ENCODE measurements at regions not wholly inside any gene's neighbourhood (a gene's known extent, or its start where the extent isn't known, plus 50 kb on each side); places are given as distances from the start of the nearest gene placed in this dataset.

DNA sequence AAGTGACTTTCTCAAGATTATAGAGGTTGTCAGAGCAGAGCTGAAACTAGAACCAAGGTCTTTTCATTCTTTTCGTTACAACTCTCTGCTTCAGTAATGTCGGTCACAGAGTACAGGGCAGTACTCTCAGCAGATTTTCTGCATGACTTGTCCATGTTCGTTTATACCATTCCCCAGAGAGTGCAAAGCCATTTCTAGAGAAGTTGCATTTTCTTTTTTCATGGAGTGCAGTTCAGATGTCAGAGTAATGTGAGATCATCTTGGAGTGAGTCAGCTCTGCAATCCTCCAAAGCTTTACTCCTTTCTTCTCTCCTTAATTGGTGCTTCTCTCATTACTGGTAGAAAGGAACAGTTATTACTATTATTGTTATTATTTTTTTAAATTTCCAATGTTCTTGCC, 115.6 kb upstream of the B3GAT2 start:
- no peak for DNase-seq (ENCODE audit: low read depth)
- in situ Hi-C loops (cut with HindIII; ENCODE audit: low sequenced_read_pairs), result no loop called here
- TF ChIP-seq CTCF (IDR thresholded peaks at IDR 0.05; ENCODE audit: low read depth, low read length, missing control alignments), result no peak
- H3K4me3 ChIP-seq (ENCODE audit: low read depth, low read length), result no peak overlapping the region

GRCh38 chr6:71077655-71078054, 120.8 kb upstream of the B3GAT2 start:
- in situ Hi-C loops (cut with HindIII; ENCODE audit: low sequenced_read_pairs), result no loop called here
- no peak for TF ChIP-seq CTCF (IDR thresholded peaks at IDR 0.05; ENCODE audit: low read depth, low read length, missing control alignments)
- no peak for DNase-seq (ENCODE audit: low read depth)
- H3K4me3 ChIP-seq (ENCODE audit: low read depth, low read length), result no peak overlapping the region

DNA sequence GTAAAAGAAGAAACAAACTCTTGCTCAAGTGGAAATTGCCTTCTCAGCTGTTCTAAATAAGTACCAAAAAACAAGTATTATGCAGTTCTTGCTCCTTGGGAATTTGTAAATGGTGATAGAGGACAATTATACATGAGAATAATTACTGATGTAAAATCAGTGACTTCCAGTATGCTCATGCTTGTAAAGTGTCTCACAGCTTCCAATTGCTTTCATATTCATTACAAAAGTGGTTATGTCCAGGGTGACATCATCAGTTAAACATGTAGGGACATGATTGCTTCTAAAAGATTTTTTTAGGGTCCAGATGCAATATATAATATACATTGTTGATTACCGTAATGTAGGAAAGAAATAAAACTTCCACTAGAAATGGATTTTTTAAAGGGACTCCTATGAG, 122.8 kb upstream of the B3GAT2 start:
- no peak for TF ChIP-seq CTCF (IDR thresholded peaks at IDR 0.05; ENCODE audit: low read depth, low read length, missing control alignments)
- no peak for DNase-seq (ENCODE audit: low read depth)
- in situ Hi-C loops (cut with HindIII; ENCODE audit: low sequenced_read_pairs), result no loop called here
- no peak overlapping the region for H3K4me3 ChIP-seq (ENCODE audit: low read depth, low read length)

DNA sequence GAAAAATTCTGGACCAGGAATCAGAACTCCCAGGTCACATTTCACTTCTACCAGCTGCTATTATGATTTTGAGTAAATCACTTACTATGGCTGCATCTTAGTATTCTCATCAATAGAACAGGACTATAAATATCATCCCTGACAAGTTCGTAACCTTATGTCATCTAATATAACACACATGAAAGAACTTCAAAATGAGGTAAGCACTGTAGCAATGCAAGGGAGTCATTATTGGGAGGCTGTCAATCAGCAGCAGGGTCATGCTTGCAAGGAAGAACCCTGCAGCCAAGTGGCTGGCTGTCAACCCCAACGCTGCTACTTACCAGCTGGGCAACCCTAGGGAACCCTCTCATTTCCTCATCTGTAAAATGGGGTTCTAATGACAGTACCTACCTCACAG, 123.3 kb upstream of the B3GAT2 start:
- in situ Hi-C loops (cut with HindIII; ENCODE audit: low sequenced_read_pairs), result no loop called here
- no peak for TF ChIP-seq CTCF (IDR thresholded peaks at IDR 0.05; ENCODE audit: low read depth, low read length, missing control alignments)
- H3K4me3 ChIP-seq (ENCODE audit: low read depth, low read length), result no peak overlapping the region
- no peak for DNase-seq (ENCODE audit: low read depth)

DNA sequence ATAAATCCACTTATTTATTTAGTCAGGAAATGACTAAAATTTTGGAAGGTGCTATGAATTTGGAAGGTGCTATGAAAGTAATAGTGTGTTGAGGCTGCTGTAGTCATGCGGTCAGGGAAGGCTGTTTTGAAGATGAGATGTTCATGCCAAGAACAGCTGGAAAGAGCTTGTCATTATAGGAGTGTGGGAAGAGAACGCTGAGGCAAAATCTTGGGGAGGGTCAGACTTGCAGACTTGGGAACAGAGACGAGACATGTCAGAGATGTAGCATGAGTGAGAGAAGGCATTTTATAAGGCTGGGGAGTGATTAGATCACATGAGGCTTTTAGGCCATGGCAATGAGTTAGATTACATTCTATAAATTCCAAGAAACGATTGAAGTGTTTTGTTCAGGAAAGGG, 124.0 kb upstream of the B3GAT2 start:
- TF ChIP-seq CTCF (IDR thresholded peaks at IDR 0.05; ENCODE audit: low read depth, low read length, missing control alignments), result no peak
- no peak overlapping the region for H3K4me3 ChIP-seq (ENCODE audit: low read depth, low read length)
- DNase-seq (ENCODE audit: low read depth), result peak; percentile 60
- in situ Hi-C loops (cut with HindIII; ENCODE audit: low sequenced_read_pairs), result no loop called here

DNA sequence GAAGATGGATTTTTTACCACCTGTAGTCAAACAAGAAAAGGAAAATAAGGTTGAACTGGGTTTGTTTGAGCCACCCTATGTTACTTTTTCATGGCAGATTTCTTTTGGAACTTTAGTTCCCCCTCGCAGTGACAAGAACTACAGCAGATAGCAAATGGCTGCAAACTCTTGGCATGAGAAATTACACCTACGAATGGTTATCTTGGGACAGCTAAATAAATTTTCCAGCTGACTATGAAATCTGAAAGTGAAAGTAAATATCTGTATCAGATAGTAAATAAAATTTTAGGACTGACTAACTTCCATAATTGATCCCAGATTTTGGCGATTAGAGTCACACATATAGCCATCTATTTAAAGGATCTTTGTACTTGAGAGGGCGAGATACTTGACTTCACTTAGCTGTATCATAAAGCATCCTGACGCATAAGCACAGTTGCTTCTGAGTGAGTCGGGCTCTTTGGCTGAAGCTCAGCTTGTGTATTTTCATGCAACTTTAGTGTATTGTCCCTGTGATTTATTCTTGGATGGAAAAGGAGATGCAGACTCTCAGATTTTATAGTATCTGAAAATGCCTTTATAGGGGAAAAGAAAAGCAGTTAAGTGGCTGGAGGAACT, 125.3 kb upstream of the B3GAT2 start:
- in situ Hi-C loops (cut with HindIII; ENCODE audit: low sequenced_read_pairs), result no loop called here
- H3K4me3 ChIP-seq (ENCODE audit: low read depth, low read length), result no peak overlapping the region
- TF ChIP-seq CTCF (IDR thresholded peaks at IDR 0.05; ENCODE audit: low read depth, low read length, missing control alignments), result no peak
- no peak for DNase-seq (ENCODE audit: low read depth)

Data from astrocyte of the cerebellum (primary cell).